Common myeloid progenitor, CD34-positive (primary cell): ENCODE measurements at regions not wholly inside any gene's neighbourhood (a gene's known extent, or its start where the extent isn't known, plus 50 kb on each side); places are given as distances from the start of the nearest gene placed in this dataset.
"Not testable (repeated sequence)": the region's sequence is repeated elsewhere in the genome, so short reads cannot be mapped to it uniquely, and the experiment has no call there.

Source experiments
- CTCF ChIA-PET: fragments of 350-600 bp; sonication (Branson Sonifier 250); formaldehyde crosslinking; loops from one replicate; lab custom pipeline; 2021; ENCODE audit warnings: antibody characterized with exemption; lab: Charles Lee
- POLR2A ChIA-PET: fragments of 350-600 bp; sonication (Branson Sonifier 250); formaldehyde crosslinking; loops from one replicate; lab custom pipeline; 2021; ENCODE audit warnings: antibody characterized with exemption; lab: Charles Lee
- DNase-seq, 3 donors: peaks; one replicate each; pipeline versions ENCODE4 v3.0.0 to v3.0.0-alpha.2; 2013
- H3K27ac ChIP-seq, 2 experiments: 1 replicate in 1 of 2; 2 replicates in 1 of 2; pipeline ENCODE4 v1.7.0; 2013; ENCODE audit warnings: inconsistent platforms in 2 of 2, low read length in 2 of 2, mild to moderate bottlenecking in 2 of 2, low read depth in 1 of 2, moderate library complexity in 1 of 2; ENCODE audit not compliant: severe bottlenecking in 2 of 2, insufficient read depth in 1 of 2, poor library complexity in 1 of 2
- H3K27me3 ChIP-seq, 5 experiments: replicated peaks in 2 of 5; 1 replicate in 3 of 5; 2 replicates in 2 of 5; pipeline versions ENCODE4 v1.6.1 to v1.7.0; 2013; ENCODE audit warnings: low read length in 4 of 5, mild to moderate bottlenecking in 2 of 5, moderate library complexity in 2 of 5, inconsistent platforms in 1 of 5; ENCODE audit not compliant: insufficient read depth in 5 of 5, control insufficient read depth in 4 of 5
- H3K36me3 ChIP-seq, 4 experiments: 1 replicate in 2 of 4; 2 replicates in 2 of 4; pipeline versions ENCODE4 v1.6.1 to v1.7.0; 2013; ENCODE audit warnings: low read length in 3 of 4, control low read depth in 1 of 4, mild to moderate bottlenecking in 1 of 4; ENCODE audit not compliant: control insufficient read depth in 4 of 4, insufficient read depth in 4 of 4
- H3K4me1 ChIP-seq, 4 experiments: 1 replicate in 3 of 4; 2 replicates in 1 of 4; pipeline versions ENCODE4 v1.6.1 to v1.7.1; 2013; ENCODE audit warnings: low read length in 3 of 4, mild to moderate bottlenecking in 3 of 4, control low read depth in 1 of 4, inconsistent platforms in 1 of 4, moderate library complexity in 1 of 4; ENCODE audit not compliant: control insufficient read depth in 4 of 4, insufficient read depth in 4 of 4; ENCODE audit errors: control extremely low read depth in 1 of 4
- H3K4me3 ChIP-seq, 7 experiments: 1 replicate in 4 of 7; 2 replicates in 3 of 7; pipeline versions ENCODE4 v1.5.1 to v1.7.0; 2013; ENCODE audit warnings: mild to moderate bottlenecking in 7 of 7, low read length in 6 of 7, moderate library complexity in 6 of 7, inconsistent platforms in 2 of 7, low read depth in 2 of 7, control low read depth in 1 of 7; ENCODE audit not compliant: insufficient read depth in 4 of 7, control insufficient read depth in 1 of 7; ENCODE audit errors: extremely low read depth in 1 of 7
- H3K9me3 ChIP-seq, 5 experiments: 1 replicate in 4 of 5; 2 replicates in 1 of 5; pipeline versions ENCODE4 v1.6.1 to v1.7.1; 2013; ENCODE audit warnings: low read length in 4 of 5, mild to moderate bottlenecking in 2 of 5, inconsistent platforms in 1 of 5, low read depth in 1 of 5, moderate library complexity in 1 of 5; ENCODE audit not compliant: control insufficient read depth in 4 of 5, insufficient read depth in 2 of 5; ENCODE audit errors: control extremely low read depth in 1 of 5
- WGBS: methylation state at CpG from one replicate; pipeline ENCODE4 v1.1.5; 2013; ENCODE audit not compliant: insufficient coverage; 5-methylcytosine and 5-hydroxymethylcytosine counted together

GRCh38 chr20:47991875-47992488 is 206.7 kb upstream of the SULF2 start:
- no peak for DNase-seq
- H3K27ac ChIP-seq = no peak overlapping the region
- no peaks in the 10 kb centered on the region for H3K4me1 ChIP-seq
- ChIA-PET CTCF (no interaction called here), POLR2A (no interaction called here)
- 94% methylated on average over 8 of the region's 9 CpGs for WGBS
- H3K36me3 ChIP-seq = no peaks in the 10 kb centered on the region
- peaks cover 0 to 6% (median 0%) of the 10 kb centered on the region in 5 experiments for H3K27me3 ChIP-seq
- peaks cover 0 to 9% (median 4%) of the 10 kb centered on the region in 5 experiments for H3K9me3 ChIP-seq
- no peak overlapping the region for H3K4me3 ChIP-seq

DNA sequence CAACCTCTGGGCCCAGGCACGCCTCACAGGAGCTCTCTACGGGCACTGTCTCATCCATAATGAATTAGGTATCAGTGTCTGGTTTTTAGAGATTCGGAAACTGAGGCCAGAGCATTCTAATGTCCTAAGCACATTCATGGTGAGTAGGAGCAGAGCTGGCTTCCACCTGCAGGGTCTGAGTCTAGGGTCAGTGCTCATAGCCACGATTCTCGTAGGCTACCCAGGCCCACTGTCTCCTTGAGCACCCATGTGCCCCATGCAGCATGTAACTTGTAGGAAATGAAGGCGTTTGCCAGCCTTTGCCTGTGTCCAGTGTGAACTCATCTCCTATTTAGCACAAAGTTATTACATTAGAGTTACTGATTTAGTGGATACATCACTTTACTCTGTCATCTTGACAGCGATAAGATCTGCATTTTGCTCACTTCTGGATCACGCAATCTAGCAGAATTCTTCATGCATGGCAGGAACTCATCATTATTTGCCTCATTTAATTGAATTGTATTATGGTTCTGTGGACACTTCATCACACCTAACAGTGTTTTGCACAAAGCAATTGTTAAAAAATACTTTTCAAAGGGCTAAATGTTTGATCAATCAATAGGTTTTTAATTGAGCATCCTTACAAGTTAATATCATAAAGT is 205.3 kb upstream of the SULF2 start:
- Histone ChIP-seq H3K4me3 (no peak overlapping the region), H3K27me3 (peaks cover 0 to 5% (median 0%) of the 10 kb centered on the region in 5 experiments), H3K9me3 (peaks cover 0 to 9% (median 4%) of the 10 kb centered on the region in 5 experiments), H3K27ac (no peak overlapping the region), H3K4me1 (no peaks in the 10 kb centered on the region), H3K36me3 (no peaks in the 10 kb centered on the region)
- 97% methylated on average over 5 of the region's 8 CpGs for WGBS
- no peak for DNase-seq
- ChIA-PET CTCF (no interaction called here), POLR2A (no interaction called here)

- DNase-seq = no peak
- CTCF ChIA-PET = no interaction called here
These were observed 204.7 kb upstream of the SULF2 start for GRCh38 chr20:47989957-47990356.

DNA sequence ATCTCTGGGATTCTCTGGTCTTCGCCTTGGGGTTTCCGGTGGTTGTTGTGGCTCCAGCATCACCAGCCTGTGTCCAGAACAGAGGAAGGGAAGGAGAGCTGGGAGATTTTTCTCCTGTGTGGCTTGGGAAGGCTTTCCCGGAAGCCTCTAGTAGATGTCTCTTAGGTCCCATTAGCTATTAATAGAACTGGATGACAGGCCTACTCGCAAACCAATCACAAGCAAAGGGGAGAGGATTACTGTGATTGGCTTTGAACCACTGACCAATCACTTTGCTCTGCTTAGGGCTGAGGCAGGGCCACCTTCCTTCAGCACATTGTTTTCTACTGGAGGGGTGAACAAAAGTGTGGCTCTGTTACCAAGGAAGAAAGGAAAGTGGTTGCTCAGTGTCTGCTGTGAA is 203.4 kb upstream of the SULF2 start:
- ChIA-PET CTCF (no interaction called here), POLR2A (no interaction called here)
- no peaks in the 10 kb centered on the region for H3K4me1 ChIP-seq
- H3K36me3 ChIP-seq = no peaks in the 10 kb centered on the region
- H3K27me3 ChIP-seq = peaks cover 0 to 2% (median 0%) of the 10 kb centered on the region in 5 experiments
- H3K27ac ChIP-seq = no peak overlapping the region
- WGBS = 94% methylated on average over 3 of the region's 4 CpGs
- peaks cover 0 to 6% (median under 1%) of the 10 kb centered on the region in 5 experiments for H3K9me3 ChIP-seq
- H3K4me3 ChIP-seq = no peak overlapping the region
- no peak for DNase-seq

More at GRCh38 chr20:47989957-47990356, 204.7 kb upstream of the SULF2 start:
- H3K4me1 ChIP-seq = no peaks in the 10 kb centered on the region
- H3K27ac ChIP-seq = no peak overlapping the region
- peaks cover 0 to 2% (median 0%) of the 10 kb centered on the region in 5 experiments for H3K27me3 ChIP-seq
- POLR2A ChIA-PET = no interaction called here
- H3K9me3 ChIP-seq = peaks cover 0 to 9% (median 4%) of the 10 kb centered on the region in 5 experiments
- 95% methylated on average over 4 of the region's 4 CpGs for WGBS
- H3K36me3 ChIP-seq = no peaks in the 10 kb centered on the region
- H3K4me3 ChIP-seq = no peak overlapping the region

DNA sequence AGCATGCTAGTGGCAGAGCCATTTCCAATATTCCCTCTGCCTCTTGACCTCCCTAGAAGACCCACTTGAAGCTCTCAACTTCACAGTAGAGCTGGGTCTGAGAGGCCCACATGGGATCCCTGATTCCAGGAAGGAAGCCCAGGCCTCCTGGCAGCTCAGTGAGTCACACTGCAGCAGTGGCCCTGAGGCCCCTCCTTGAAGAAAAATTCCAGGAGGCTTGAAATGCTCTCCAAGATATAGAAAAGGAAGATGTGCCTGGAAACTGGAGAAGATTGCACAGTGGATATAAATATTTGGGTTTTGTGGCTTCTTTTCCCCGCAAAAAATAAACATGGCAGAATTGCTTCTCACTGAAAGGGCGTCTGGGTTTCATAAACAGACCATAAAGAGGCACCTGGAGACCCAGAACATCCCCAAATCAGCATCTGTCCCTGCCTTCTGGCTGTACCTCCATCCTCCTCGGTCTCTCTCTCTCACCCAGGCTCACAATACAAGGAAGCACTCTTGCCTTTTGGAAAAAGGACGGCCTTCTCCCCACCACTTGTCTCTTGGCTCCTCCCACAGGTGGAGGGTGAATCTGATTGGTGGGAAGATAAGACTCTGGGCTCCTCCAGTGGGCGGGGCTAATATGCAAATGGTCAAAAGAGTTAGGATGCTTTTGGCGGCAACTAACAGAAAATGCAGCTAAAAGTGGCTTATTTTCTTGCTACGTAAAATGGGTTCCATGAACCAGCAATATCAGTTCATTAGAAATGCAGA is 200.0 kb upstream of the SULF2 start:
- Histone ChIP-seq H3K4me3 (no peak overlapping the region), H3K27ac (no peak overlapping the region), H3K27me3 (peaks cover 0 to 2% (median 0%) of the 10 kb centered on the region in 5 experiments), H3K9me3 (no peaks in the 10 kb centered on the region), H3K4me1 (no peaks in the 10 kb centered on the region), H3K36me3 (no peaks in the 10 kb centered on the region)
- no peak for DNase-seq
- CTCF ChIA-PET = interaction anchor here (1.3 kb wide), 1 partner anchor 90 kb away, joined by 3 read pairs; no protein-coding TSS in a partner anchor
- WGBS = 82% methylated on average over 3 of the region's 7 CpGs
- POLR2A ChIA-PET = no interaction called here

- ChIA-PET POLR2A (no interaction called here), CTCF (no interaction called here)
- no peak for DNase-seq
- Histone ChIP-seq H3K36me3 (no peaks in the 10 kb centered on the region), H3K27ac (no peak overlapping the region), H3K9me3 (no peaks in the 10 kb centered on the region), H3K4me3 (no peak overlapping the region), H3K27me3 (peaks cover 0 to 5% (median 2%) of the 10 kb centered on the region in 5 experiments), H3K4me1 (no peaks in the 10 kb centered on the region)
- 100% methylated on average over 5 of the region's 6 CpGs for WGBS
These were observed 199.2 kb upstream of the SULF2 start for GRCh38 chr20:47984437-47984836.

GRCh38 chr20:47983642-47984041 is 198.4 kb upstream of the SULF2 start:
- POLR2A ChIA-PET, H3K36me3 ChIP-seq, H3K27me3 ChIP-seq, H3K9me3 ChIP-seq, H3K4me1 ChIP-seq, CTCF ChIA-PET, H3K4me3 ChIP-seq, DNase-seq, H3K27ac ChIP-seq: not testable (repeated sequence)
- WGBS = 13% methylated on average over 2 of the region's 8 CpGs
